ENCODE measurements at regions not wholly inside any gene's neighbourhood (a gene's known extent, or its start where the extent isn't known, plus 50 kb on each side); places are given as distances from the start of the nearest gene placed in this dataset.
"Not testable (repeated sequence)": the region's sequence is repeated elsewhere in the genome, so short reads cannot be mapped to it uniquely, and the experiment has no call there.

DNA sequence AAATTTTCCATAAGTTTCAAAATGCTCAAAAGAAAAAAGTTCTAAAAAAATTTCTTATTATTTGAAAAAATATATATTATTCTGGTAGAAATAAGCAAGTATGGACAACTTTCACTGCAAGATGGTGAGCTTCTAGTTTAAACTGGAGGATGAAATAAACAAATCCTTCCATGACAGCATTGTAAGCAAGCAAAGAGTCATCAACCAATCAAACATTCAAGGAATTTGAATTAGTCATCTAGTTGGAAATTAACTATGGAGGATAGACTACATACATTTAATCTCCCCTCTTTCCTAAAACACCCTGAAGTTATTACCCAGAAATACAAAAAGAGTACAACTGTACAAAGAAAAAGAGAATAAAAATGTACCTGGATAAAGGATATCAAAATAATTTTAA is 51.0 kb upstream of the IRX5 start:
- DNase-seq (ENCODE audit: low spot score): no peak

- DNase-seq (ENCODE audit: low spot score): no peak
These were observed 52.4 kb upstream of the IRX5 start for GRCh38 chr16:54878301-54878700.

DNA sequence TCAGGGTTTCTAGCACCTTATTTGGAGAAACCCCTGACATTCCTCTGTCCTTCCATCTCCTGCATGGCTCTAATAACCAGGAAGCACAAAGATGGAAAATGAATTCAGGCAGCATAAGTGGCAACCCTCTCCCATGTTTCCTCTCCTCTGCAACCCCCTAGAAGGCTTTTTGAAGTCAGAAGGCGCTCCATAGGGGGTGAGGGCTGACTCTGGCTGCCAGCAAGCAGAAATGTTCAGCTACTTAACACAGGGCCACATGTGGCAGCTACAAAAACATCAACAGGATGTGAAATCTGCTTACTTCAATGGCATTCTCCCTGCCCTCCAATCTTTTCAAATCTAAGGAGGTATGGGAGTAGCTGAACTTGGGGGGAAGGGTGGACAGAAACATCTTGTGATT is 55.2 kb upstream of the IRX5 start:
- DNase-seq (ENCODE audit: low spot score): peak; percentile 21

DNA sequence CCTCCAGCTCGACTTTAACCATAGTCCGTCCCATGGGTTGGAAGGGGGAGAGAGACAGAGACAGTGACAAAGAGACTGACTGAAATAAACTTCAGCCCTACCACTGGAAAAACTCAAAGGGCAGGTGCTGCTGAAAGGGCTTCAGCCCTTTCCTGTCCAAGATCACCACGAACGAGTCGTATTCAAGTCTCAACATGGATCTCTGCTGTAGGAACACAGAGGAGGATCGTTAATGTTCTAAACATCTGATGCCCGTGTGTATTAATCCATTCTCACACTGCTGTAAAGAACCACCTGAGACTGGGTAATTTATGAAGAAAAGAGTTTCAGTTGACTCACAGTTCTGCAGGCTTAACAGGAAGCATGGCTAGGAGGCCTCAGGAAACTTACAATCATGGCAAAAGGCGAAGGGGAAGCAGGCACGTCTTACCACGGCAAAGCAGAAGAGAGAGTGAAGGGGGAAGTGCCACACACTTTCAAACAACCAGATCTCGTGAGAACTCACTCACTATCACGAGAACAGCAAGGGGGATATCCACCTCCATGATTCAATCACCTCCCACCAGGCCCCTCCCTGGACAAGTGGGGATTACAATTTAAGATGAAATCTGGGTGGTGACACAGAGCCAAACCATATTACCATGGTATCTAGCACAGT is 56.8 kb upstream of the IRX5 start:
- DNase-seq (ENCODE audit: low spot score): not testable (repeated sequence)

GRCh38 chr16:54873071-54873470 is 57.6 kb upstream of the IRX5 start:
- DNase-seq (ENCODE audit: low spot score): no peak

DNA sequence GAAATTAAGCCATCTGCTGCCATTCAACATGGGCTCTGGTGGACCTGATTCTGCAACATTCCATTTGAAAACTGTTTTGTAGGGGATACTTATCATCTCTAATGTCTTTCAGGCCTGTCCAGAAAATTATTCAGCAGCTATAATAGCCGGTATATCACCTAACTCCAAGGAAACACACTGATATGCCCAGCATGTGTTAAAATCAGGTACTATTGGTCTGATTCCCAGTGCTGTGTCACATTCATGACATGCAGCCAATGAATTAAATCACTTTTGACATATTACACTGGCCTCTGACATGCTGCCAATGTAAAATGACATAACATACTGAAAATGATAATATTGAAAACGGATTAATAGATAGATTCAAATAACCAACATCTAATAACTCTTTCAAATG is 60.5 kb upstream of the IRX5 start:
- DNase-seq (ENCODE audit: low spot score): no peak

DNA sequence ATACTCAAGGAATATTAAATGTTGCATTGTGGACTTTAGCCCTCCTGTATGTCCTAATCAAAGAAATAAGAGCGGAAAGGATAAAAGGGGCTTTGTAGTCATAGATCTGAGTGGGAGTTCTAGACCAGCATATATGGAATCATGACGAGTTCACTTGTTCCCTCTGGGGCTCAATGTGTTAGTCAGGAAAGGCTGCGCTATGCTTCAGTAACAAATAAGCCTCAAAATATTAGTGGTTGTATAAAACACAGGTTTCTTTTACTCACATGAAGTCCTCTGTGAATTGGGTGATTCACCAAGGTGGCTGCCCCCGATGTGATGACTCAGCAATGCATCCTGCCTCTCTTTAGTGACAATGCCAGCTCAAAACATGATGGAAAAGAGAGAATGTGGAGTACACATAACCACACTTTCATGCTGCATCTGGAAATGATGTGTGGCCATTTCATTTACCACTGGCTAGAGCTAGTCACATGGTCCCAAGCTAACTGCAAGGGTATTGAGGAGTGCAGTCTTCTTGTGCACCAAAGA is 63.3 kb upstream of the IRX5 start:
- DNase-seq (ENCODE audit: low spot score): no peak

DNA sequence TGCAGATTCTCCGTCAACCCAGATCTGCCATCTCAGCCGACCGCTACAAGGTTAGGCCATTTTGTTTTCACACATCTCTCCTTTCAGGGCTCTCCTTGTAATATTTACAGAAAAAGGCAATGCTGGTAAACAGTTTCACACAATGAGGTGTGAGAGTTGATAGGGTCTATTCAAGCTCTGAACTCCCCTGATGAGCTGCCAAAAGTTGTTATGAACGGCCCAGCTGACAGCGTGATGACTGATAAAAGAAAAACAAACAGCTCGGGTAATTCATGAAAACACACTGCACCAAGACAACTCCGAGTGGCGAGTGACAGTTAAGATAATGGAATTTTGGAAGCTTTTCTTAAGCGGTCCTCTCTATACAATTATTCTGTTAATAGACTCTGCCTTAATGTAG is 68.1 kb upstream of the IRX5 start:
- no peak for DNase-seq (ENCODE audit: low spot score)

GRCh38 chr16:54856871-54857270 is 73.8 kb upstream of the IRX5 start:
- DNase-seq (ENCODE audit: low spot score): no peak

- no peak for DNase-seq (ENCODE audit: low spot score)
These were observed 83.1 kb upstream of the IRX5 start for GRCh38 chr16:54847609-54848008.

GRCh38 chr16:54847207-54847606 is 83.5 kb upstream of the IRX5 start:
- no peak for DNase-seq (ENCODE audit: low spot score)

DNA sequence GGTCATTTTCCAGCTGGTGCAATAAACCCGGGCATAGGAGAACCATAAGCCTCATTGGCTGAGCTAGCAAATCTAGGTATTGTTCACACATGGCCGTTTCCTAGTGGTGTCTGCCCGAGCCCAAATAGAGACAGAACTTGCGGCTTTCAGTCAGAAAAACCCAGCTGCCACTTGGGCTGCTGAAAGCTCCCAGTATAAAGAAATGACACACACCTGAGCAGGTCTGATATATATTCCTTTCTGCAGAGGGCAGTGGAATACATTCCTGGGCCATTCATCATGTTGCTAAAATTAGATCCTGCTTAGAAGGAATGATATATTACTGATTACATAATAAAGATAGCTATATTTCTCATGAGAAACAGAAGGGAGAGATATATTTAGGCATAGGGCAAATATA is 83.9 kb upstream of the IRX5 start:
- DNase-seq (ENCODE audit: low spot score): no peak

DNA sequence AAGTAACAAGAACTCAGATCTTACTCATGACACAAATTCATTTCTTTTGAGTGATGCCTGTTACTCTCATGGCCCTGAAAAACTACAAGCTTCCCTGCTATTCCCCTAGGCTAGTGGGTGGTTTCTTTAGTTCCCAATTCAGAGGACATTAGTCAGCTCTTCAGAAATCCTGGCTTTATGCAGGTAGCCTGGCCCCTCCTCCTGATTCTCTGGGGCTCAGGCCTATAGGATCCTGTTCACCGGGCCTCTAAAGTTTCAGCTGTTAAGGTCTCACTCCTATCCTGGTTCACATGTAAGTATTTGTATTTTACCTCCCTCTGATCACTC is 87.3 kb upstream of the IRX5 start:
- DNase-seq (ENCODE audit: low spot score): no peak

- DNase-seq (ENCODE audit: low spot score): no peak
These were observed 87.8 kb upstream of the IRX5 start for GRCh38 chr16:54842743-54843423.

DNA sequence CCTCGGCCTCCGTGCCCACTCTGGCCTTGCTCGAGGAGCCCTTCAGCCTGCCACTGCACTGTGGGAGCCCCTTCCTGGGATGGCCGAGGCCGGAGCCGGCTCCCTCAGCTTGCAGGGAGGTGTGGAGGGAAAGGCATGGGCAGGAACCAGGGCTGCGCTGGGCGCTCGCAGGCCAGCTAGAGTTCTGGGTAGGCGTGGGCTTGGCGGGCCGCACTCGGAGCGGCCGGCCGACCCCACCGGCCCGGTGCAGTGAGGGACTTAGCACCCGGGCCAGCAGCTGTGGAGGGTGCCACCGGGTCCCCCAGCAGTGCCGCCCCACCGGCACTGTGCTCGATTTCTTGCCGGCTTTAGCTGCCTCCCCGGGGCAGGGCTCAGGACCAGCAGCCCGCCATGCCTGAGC is 101.0 kb upstream of the IRX5 start:
- DNase-seq (ENCODE audit: low spot score): no peak

DNA sequence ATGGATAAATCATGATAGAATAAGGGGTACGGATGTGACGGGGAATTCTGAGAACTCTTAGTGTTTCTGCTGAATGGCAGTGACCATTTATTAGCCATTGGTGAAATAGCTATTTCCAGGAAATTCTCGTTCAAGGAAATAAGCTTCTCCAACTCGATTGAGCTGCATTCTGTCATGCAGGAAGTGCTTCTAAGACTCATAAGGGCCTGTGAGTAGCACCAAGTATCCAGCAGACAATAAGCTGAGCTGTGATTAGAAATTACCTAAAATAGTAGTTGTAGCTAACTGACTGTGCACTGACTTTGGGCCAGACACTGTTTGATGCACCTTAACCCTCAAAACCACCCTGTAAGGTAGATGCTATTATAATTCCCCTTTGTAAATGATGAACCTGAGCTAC is 107.8 kb upstream of the IRX5 start:
- DNase-seq (ENCODE audit: low spot score): no peak

DNA sequence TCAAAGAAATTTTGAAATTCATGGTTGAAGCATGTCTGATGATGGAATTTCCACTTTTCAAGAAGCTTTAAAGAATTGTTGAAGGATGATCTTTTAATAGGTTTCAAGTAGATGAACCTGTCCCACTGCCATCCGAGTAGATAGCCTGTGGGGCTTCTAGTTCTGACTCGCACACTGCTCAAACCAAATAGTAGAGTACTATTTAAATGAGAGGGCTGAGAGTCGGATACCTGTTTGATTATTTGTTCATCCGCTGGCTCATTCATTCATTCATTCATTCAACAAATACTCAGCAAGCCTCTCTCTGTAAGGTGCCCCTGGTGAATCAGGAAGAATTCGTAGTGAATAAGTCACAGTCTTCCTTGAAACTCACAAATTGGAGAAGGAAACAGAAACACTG is 108.2 kb upstream of the IRX5 start:
- no peak for DNase-seq (ENCODE audit: low spot score)

GRCh38 chr16:54821731-54822130 is 108.9 kb upstream of the IRX5 start:
- no peak for DNase-seq (ENCODE audit: low spot score)

- peak; percentile 24 for DNase-seq (ENCODE audit: low spot score)
These were observed 112.6 kb upstream of the IRX5 start for GRCh38 chr16:54817940-54818574.

DNA sequence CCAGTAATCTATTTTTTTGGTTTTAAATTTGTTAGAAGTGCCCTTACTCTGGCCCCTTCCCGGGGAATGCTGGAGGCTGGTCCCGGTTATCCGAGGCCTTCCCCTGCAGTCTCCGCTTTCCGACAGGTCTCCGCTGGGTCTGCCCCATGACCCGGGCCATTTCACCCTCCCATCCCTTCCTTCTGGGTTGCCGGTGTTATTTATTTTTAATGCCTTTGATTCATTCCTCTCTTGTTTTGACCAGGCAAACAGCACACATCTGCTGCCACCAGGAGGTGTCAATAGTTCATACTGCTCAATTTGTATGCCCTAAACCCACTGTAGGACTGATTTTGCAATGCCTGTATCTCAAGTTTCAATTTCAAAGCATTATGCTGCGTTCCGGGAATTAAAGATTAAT is 113.2 kb upstream of the IRX5 start:
- peak; percentile 17 for DNase-seq (ENCODE audit: low spot score)

GRCh38 chr16:54816471-54816870 is 114.2 kb upstream of the IRX5 start:
- no peak for DNase-seq (ENCODE audit: low spot score)

DNA sequence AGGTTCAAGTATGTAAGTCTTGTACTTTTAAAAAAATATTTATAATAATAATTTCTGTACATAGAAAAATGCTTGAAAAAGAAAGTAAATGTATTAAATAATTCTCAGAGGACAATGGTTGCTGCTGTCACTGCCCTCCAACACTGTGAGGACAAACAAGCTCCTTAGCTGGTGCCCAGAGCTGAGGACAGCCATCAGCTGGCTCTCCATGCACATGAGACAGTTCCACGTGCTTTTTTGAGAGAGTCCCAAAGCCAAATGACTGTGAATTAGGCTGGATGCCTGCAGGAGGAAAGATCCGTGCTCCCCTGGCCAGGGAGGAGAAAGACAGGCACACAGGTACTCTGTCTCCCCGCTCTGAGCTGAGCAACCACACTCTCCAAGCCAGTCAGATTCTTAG is 115.5 kb upstream of the IRX5 start:
- no peak for DNase-seq (ENCODE audit: low spot score)

GRCh38 chr16:54813778-54814177 is 116.9 kb upstream of the IRX5 start:
- DNase-seq (ENCODE audit: low spot score): no peak

- DNase-seq (ENCODE audit: low spot score): no peak
These were observed 118.4 kb upstream of the IRX5 start for GRCh38 chr16:54812229-54812628.
